Ovary (tissue), 3 donors: ENCODE measurements at regions not wholly inside any gene's neighbourhood (a gene's known extent, or its start where the extent isn't known, plus 50 kb on each side); places are given as distances from the start of the nearest gene placed in this dataset.

Source experiments
- CTCF ChIP-seq, 3 donors: fragments of 450-650 bp in 2 of 3; fragments of 200-600 bp in 1 of 3; IDR thresholded peaks; one replicate each; pipeline versions ENCODE4 v1.5.1 to v1.8.0; 2016 to 2022; ENCODE audit warnings: antibody characterized with exemption in 3 of 3, mild to moderate bottlenecking in 1 of 3
- EP300 ChIP-seq: sonication (generic); formaldehyde crosslinking; IDR thresholded peaks from one replicate; pipeline ENCODE4 v1.6.1; 2017; ENCODE audit warnings: antibody characterized with exemption
- POLR2A ChIP-seq: fragments of 450-650 bp; IDR thresholded peaks from one replicate; pipeline ENCODE4 v1.6.1; 2017; ENCODE audit warnings: antibody characterized with exemption, mild to moderate bottlenecking, moderate library complexity
- donor health status: DM: no; HTN: no; CAD: no.

GRCh38 chr10:61335359-61335758 lies 117.8 kb downstream of the TMEM26 start:
- TF ChIP-seq CTCF (IDR thresholded peaks at IDR 0.05) (no peak), POLR2A (no peak), EP300 (no peak)
